Sigmoid colon (tissue), 6 donors: ENCODE measurements at regions not wholly inside any gene's neighbourhood (a gene's known extent, or its start where the extent isn't known, plus 50 kb on each side); places are given as distances from the start of the nearest gene placed in this dataset.
A peak's percentile ranks its signal among the peaks of the same experiment; 100 is the strongest.

Experiments
- DNase-seq: peaks from one replicate; pipeline ENCODE4 v3.0.0-alpha.2; 2019
- H3K27ac ChIP-seq, 4 donors: fragments of 200-600 bp; sonication (generic); one replicate each; pipeline ENCODE4 v1.5.1; 2016 to 2019; ENCODE audit warnings: mild to moderate bottlenecking in 1 of 4
- H3K27me3 ChIP-seq, 3 donors: fragments of 200-600 bp; sonication (generic); one replicate each; pipeline ENCODE4 v1.5.1; 2019; ENCODE audit warnings: mild to moderate bottlenecking in 1 of 3
- H3K36me3 ChIP-seq, 4 donors: fragments of 200-600 bp; sonication (generic); one replicate each; pipeline ENCODE4 v1.5.1; 2016 to 2019
- H3K4me1 ChIP-seq, 4 donors: fragments of 200-600 bp; sonication (generic); one replicate each; pipeline ENCODE4 v1.5.1; 2017 to 2019
- H3K4me3 ChIP-seq, 4 donors: fragments of 200-600 bp; sonication (generic); one replicate each; pipeline ENCODE4 v1.5.1; 2017 to 2019; ENCODE audit warnings: mild to moderate bottlenecking in 2 of 4, moderate library complexity in 1 of 4
- H3K9me3 ChIP-seq, 4 donors: fragments of 200-600 bp in 3 of 4; sonication (generic) in 3 of 4; one replicate each; pipeline versions ENCODE4 v1.5.1 to v1.6.1; 2013 to 2019
- EP300 ChIP-seq, 4 donors: sonication (generic); formaldehyde crosslinking; IDR thresholded peaks; one replicate each; pipeline ENCODE4 v1.6.1; 2017; ENCODE audit warnings: antibody characterized with exemption in 4 of 4
- POLR2A ChIP-seq, 2 donors: fragments of 450-650 bp; IDR thresholded peaks; one replicate each; pipeline ENCODE4 v1.6.1; 2016; ENCODE audit warnings: antibody characterized with exemption in 2 of 2, mild to moderate bottlenecking in 2 of 2, moderate library complexity in 2 of 2
- POLR2AphosphoS5 ChIP-seq, 4 donors: sonication (generic); formaldehyde crosslinking; IDR thresholded peaks; one replicate each; pipeline ENCODE4 v1.6.1; 2017; ENCODE audit warnings: antibody characterized with exemption in 4 of 4
- WGBS, 2 donors: extraction: QIAGEN DNeasy Blood & Tissue Kit; methylation state at CpG; one replicate each; pipeline ENCODE4 v1.1.7; 2013; 5-methylcytosine and 5-hydroxymethylcytosine counted together
- intact Hi-C: fragments of 100-400 bp; cut with DNase I; formaldehyde crosslinking; loops from one replicate; pipeline ENCODE4 v1.15.1; 2023
- TF ChIP-seq, protein P1 (sequence below), 4 experiments: fragments of 450-650 bp in 3 of 4; fragments of 200-600 bp in 1 of 4; IDR thresholded peaks; one replicate each; pipeline ENCODE4 v1.5.1; 2016 to 2019; ENCODE audit warnings: antibody characterized with exemption in 4 of 4, mild to moderate bottlenecking in 3 of 4, moderate library complexity in 2 of 4
- donor health status: healthy with polysubstance abuse.
- donor health status: healthy.

DNA sequence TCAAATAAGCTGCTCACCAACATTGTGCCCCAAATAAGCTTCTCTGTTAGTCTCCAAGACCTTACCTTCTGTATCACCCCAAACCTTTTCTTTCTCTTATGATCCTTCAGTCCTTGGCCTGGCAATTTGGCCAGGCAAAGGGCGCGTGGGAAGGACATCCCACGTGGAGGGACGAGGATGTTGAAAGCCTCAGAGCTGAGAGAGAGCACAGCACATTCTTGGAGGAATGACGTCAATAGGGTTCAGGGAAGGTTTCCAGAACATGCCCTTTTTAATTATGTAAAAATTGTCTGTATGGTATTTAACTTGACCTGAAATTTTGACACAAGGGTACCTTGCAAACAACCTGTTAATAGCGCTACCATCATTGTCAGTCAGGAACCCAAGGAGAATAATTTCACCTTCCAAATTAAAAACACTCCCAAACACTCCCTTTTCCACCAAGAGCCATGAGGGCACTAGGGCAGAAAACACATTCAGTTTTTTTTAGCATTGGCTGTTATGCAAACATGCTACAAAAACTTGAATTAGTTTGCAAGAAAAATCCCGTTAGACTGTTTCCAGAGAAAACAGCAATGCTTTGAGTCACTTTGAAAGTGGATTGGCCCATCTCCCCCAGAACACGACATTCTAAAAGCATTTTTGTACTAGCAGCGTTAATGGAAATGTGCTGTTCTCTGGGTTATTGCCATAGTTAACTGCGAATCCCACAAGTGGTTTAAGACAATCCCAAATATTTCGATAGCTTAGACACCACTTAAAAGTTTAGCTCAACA, 183.2 kb upstream of the PUDP start:
- intact Hi-C loops, result no loop called here
- WGBS, 2 donors, result 81 to 87% methylated on average over 11 of the region's 11 CpGs

DNA sequence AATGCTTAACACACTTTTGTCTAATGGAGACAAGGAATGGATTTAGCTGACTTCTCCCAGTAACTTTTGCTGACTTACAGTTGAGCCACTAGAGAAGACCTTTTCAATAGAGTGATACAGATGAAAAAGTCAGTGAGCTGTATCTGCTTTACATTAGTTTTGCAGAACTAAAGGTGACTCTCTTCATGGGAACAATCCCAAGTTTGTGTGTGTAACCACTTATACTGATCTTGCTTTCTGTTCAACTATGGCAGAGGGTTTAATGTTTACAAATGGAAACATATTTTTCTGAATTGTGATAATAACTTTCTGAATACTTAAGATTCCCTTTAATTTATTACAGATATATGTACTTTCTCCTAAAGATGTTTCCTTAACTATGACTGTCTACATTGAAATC, 182.6 kb upstream of the PUDP start:
- Histone ChIP-seq H3K4me3 (no peak overlapping the region), H3K27me3 (no peaks in the 10 kb centered on the region), H3K9me3 (no peaks in the 10 kb centered on the region), H3K27ac (peak overlapping the region in 1 of 4 donors; percentile 30), H3K36me3 (no peaks in the 10 kb centered on the region), H3K4me1 (no peaks in the 10 kb centered on the region)
- no peak for DNase-seq
- no peak for TF ChIP-seq EP300 (IDR thresholded peaks at IDR 0.05)
- TF ChIP-seq, protein P1, sequence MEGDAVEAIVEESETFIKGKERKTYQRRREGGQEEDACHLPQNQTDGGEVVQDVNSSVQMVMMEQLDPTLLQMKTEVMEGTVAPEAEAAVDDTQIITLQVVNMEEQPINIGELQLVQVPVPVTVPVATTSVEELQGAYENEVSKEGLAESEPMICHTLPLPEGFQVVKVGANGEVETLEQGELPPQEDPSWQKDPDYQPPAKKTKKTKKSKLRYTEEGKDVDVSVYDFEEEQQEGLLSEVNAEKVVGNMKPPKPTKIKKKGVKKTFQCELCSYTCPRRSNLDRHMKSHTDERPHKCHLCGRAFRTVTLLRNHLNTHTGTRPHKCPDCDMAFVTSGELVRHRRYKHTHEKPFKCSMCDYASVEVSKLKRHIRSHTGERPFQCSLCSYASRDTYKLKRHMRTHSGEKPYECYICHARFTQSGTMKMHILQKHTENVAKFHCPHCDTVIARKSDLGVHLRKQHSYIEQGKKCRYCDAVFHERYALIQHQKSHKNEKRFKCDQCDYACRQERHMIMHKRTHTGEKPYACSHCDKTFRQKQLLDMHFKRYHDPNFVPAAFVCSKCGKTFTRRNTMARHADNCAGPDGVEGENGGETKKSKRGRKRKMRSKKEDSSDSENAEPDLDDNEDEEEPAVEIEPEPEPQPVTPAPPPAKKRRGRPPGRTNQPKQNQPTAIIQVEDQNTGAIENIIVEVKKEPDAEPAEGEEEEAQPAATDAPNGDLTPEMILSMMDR (IDR thresholded peaks at IDR 0.05), result no peak
- TF ChIP-seq POLR2AphosphoS5 (IDR thresholded peaks at IDR 0.05), result no peak
- no peak for TF ChIP-seq POLR2A (IDR thresholded peaks at IDR 0.05)
- intact Hi-C loops, result no loop called here

More for the DNA sequence above, 183.2 kb upstream of the PUDP start:
- DNase-seq, result no peak
- H3K36me3 ChIP-seq, result no peaks in the 10 kb centered on the region
- TF ChIP-seq POLR2A (IDR thresholded peaks at IDR 0.05), result no peak
- TF ChIP-seq POLR2AphosphoS5 (IDR thresholded peaks at IDR 0.05), result no peak
- no peak for TF ChIP-seq EP300 (IDR thresholded peaks at IDR 0.05)
- TF ChIP-seq, protein P1 (IDR thresholded peaks at IDR 0.05), result no peak
- no peaks in the 10 kb centered on the region for H3K27me3 ChIP-seq
- no peaks in the 10 kb centered on the region for H3K9me3 ChIP-seq
- H3K4me3 ChIP-seq, result no peak overlapping the region
- H3K4me1 ChIP-seq, result no peaks in the 10 kb centered on the region
- peak overlapping the region in 1 of 4 donors; percentile 30 for H3K27ac ChIP-seq

DNA sequence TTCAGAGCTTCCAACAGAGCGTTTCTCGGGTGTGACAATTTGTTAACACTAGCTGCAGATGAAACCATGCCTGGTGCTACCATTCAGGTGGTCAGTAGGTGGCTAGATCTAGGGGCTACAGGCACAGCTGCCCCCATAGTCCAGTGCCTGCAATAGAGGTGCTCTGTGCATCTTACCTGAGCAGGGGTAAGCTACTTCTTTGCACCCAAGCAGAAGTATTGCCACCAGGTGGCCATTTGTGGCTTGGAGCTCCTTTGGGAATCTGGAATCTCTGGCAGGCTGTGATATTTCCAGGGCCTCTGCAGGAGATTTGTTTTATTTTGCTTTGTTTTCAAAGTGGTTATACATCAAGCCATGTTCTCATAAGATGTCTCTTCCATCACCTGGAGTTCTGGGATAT, 170.7 kb upstream of the PUDP start:
- Histone ChIP-seq H3K4me3 (no peak overlapping the region), H3K9me3 (no peaks in the 10 kb centered on the region), H3K27ac (no peak overlapping the region), H3K27me3 (no peaks in the 10 kb centered on the region), H3K36me3 (no peaks in the 10 kb centered on the region), H3K4me1 (no peaks in the 10 kb centered on the region)
- TF ChIP-seq POLR2AphosphoS5 (IDR thresholded peaks at IDR 0.05), result no peak
- no peak for TF ChIP-seq EP300 (IDR thresholded peaks at IDR 0.05)
- TF ChIP-seq, protein P1 (IDR thresholded peaks at IDR 0.05), result no peak
- no peak for TF ChIP-seq POLR2A (IDR thresholded peaks at IDR 0.05)
- intact Hi-C loops, result no loop called here
- DNase-seq, result no peak
- WGBS, 2 donors, result 92 to 94% methylated on average over 2 of the region's 2 CpGs

DNA sequence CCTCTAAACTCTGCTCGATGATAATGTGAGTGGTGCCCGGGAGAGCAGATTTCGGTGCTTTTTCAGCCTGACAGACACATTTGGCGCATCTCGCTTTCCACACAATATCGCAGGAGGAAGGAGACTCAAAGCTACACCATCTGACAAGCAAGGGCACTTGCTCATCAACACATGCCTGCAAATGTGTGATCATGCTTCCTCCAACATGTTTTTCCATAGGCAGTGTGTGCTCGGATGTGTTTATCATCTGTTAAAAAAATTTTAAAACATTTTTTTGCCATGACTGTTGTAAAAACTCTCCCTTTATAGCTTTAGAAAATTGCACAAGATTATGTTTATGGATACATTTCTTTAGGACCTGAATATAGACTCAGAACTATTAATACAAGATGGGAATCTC, 170.3 kb upstream of the PUDP start:
- Histone ChIP-seq H3K27me3 (no peaks in the 10 kb centered on the region), H3K36me3 (no peaks in the 10 kb centered on the region), H3K9me3 (no peaks in the 10 kb centered on the region), H3K4me1 (no peaks in the 10 kb centered on the region), H3K27ac (no peak overlapping the region), H3K4me3 (no peak overlapping the region)
- 95 to 96% methylated on average over 7 of the region's 7 CpGs for WGBS, 2 donors
- TF ChIP-seq EP300 (IDR thresholded peaks at IDR 0.05), result no peak
- TF ChIP-seq, protein P1 (IDR thresholded peaks at IDR 0.05), result no peak
- no peak for TF ChIP-seq POLR2A (IDR thresholded peaks at IDR 0.05)
- TF ChIP-seq POLR2AphosphoS5 (IDR thresholded peaks at IDR 0.05), result no peak
- no peak for DNase-seq
- intact Hi-C loops, result no loop called here

DNA sequence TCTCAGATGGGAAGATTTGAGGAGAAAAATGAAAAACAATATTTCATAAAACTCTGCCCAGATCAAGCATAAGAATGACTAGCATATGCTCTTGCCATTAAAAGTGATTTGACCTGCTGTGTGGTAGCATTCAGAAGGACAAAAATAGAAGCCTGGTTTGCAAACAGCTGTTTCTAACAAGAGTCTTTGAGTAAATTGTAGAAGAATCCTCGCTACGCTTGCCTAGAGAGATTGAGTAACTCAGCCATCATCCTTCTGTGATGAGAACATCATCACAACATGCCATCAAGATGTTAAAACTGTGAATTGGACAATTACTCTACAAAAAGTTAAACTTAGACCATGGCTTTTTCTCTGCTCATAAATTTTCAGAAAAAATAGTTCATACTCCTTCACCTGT, 168.9 kb upstream of the PUDP start:
- no peak for DNase-seq
- no peaks in the 10 kb centered on the region for H3K36me3 ChIP-seq
- H3K4me3 ChIP-seq, result no peak overlapping the region
- H3K27me3 ChIP-seq, result no peaks in the 10 kb centered on the region
- no peak for TF ChIP-seq POLR2AphosphoS5 (IDR thresholded peaks at IDR 0.05)
- TF ChIP-seq EP300 (IDR thresholded peaks at IDR 0.05), result no peak
- TF ChIP-seq POLR2A (IDR thresholded peaks at IDR 0.05), result no peak
- TF ChIP-seq, protein P1 (IDR thresholded peaks at IDR 0.05), result no peak
- no peaks in the 10 kb centered on the region for H3K4me1 ChIP-seq
- WGBS, 2 donors, result 89 to 91% methylated on average over 2 of the region's 2 CpGs
- no peaks in the 10 kb centered on the region for H3K9me3 ChIP-seq
- intact Hi-C loops, result no loop called here
- H3K27ac ChIP-seq, result no peak overlapping the region
